ENCODE measurements at regions not wholly inside any gene's neighbourhood (a gene's known extent, or its start where the extent isn't known, plus 50 kb on each side); places are given as distances from the start of the nearest gene placed in this dataset.

DNA sequence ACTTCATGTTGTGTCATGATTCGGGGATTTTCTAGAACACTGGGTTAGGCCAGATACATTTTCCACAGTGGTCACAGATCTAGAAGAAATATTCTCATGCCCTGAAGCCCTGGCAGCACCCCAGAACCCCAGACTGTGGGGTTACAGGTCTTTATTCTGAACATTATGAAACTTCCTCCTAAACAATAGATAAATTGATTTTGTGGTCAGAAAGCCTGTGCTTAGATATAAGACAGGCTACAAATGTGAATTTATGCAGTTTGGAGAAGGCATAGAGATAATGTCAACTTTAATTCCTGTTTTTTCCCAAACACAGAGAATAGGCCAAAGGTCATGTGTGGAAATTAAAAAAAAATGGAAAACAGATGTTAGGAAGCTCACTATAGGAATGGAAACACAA, 492.9 kb downstream of the SPRY1 start:
- TF ChIP-seq, protein P1, sequence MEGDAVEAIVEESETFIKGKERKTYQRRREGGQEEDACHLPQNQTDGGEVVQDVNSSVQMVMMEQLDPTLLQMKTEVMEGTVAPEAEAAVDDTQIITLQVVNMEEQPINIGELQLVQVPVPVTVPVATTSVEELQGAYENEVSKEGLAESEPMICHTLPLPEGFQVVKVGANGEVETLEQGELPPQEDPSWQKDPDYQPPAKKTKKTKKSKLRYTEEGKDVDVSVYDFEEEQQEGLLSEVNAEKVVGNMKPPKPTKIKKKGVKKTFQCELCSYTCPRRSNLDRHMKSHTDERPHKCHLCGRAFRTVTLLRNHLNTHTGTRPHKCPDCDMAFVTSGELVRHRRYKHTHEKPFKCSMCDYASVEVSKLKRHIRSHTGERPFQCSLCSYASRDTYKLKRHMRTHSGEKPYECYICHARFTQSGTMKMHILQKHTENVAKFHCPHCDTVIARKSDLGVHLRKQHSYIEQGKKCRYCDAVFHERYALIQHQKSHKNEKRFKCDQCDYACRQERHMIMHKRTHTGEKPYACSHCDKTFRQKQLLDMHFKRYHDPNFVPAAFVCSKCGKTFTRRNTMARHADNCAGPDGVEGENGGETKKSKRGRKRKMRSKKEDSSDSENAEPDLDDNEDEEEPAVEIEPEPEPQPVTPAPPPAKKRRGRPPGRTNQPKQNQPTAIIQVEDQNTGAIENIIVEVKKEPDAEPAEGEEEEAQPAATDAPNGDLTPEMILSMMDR (conservative IDR thresholded peaks at IDR 0.05; ENCODE audit: low read length) = no peak
- no peak for TF ChIP-seq EZH2phosphoT487 (IDR thresholded peaks at IDR 0.05; ENCODE audit: borderline replicate concordance, low read depth, low read length)

Measured in OCI-LY7 (cell line).